ENCODE measurements at regions not wholly inside any gene's neighbourhood (a gene's known extent, or its start where the extent isn't known, plus 50 kb on each side); places are given as distances from the start of the nearest gene placed in this dataset.

DNA sequence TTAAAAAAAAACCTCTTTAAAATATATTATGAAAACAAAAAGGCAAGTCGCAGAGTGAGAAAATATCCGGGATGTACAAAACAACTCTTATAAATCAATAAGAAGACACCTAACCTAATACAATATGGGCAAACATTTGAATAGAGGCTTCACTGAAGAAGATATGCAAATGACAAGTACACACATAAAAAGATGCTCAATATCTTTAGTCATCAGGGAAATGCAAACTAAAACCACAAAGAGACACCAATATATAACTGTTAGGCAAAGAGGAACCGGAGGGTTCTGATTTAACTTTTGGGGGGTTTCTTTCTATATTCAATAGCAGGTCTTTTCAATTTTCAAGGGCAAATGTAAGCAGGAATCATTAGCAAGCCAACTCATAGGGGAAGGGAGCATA, 480.7 kb upstream of the SPTLC3 start (continued):
- TF ChIP-seq, protein P1, sequence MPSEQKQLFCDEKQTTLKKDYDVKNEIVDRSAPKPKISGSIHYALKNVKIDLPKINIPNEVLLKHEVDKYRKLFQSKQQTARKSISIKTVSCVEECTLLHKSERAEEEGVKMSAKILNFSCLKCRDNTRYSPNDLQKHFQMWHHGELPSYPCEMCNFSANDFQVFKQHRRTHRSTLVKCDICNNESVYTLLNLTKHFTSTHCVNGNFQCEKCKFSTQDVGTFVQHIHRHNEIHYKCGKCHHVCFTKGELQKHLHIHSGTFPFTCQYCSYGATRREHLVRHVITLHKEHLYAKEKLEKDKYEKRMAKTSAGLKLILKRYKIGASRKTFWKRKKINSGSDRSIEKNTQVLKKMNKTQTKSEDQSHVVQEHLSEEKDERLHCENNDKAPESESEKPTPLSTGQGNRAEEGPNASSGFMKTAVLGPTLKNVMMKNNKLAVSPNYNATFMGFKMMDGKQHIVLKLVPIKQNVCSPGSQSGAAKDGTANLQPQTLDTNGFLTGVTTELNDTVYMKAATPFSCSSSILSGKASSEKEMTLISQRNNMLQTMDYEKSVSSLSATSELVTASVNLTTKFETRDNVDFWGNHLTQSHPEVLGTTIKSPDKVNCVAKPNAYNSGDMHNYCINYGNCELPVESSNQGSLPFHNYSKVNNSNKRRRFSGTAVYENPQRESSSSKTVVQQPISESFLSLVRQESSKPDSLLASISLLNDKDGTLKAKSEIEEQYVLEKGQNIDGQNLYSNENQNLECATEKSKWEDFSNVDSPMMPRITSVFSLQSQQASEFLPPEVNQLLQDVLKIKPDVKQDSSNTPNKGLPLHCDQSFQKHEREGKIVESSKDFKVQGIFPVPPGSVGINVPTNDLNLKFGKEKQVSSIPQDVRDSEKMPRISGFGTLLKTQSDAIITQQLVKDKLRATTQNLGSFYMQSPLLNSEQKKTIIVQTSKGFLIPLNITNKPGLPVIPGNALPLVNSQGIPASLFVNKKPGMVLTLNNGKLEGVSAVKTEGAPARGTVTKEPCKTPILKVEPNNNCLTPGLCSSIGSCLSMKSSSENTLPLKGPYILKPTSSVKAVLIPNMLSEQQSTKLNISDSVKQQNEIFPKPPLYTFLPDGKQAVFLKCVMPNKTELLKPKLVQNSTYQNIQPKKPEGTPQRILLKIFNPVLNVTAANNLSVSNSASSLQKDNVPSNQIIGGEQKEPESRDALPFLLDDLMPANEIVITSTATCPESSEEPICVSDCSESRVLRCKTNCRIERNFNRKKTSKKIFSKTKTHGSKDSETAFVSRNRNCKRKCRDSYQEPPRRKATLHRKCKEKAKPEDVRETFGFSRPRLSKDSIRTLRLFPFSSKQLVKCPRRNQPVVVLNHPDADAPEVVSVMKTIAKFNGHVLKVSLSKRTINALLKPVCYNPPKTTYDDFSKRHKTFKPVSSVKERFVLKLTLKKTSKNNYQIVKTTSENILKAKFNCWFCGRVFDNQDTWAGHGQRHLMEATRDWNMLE (tag by site-specific recombination; conservative IDR thresholded peaks at IDR 0.05; ENCODE audit: low read depth): no peak
- TF ChIP-seq, protein P2, sequence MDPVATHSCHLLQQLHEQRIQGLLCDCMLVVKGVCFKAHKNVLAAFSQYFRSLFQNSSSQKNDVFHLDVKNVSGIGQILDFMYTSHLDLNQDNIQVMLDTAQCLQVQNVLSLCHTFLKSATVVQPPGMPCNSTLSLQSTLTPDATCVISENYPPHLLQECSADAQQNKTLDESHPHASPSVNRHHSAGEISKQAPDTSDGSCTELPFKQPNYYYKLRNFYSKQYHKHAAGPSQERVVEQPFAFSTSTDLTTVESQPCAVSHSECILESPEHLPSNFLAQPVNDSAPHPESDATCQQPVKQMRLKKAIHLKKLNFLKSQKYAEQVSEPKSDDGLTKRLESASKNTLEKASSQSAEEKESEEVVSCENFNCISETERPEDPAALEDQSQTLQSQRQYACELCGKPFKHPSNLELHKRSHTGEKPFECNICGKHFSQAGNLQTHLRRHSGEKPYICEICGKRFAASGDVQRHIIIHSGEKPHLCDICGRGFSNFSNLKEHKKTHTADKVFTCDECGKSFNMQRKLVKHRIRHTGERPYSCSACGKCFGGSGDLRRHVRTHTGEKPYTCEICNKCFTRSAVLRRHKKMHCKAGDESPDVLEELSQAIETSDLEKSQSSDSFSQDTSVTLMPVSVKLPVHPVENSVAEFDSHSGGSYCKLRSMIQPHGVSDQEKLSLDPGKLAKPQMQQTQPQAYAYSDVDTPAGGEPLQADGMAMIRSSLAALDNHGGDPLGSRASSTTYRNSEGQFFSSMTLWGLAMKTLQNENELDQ (tag by site-specific recombination; IDR thresholded peaks at IDR 0.05; ENCODE audit: low read depth): no peak

DNA sequence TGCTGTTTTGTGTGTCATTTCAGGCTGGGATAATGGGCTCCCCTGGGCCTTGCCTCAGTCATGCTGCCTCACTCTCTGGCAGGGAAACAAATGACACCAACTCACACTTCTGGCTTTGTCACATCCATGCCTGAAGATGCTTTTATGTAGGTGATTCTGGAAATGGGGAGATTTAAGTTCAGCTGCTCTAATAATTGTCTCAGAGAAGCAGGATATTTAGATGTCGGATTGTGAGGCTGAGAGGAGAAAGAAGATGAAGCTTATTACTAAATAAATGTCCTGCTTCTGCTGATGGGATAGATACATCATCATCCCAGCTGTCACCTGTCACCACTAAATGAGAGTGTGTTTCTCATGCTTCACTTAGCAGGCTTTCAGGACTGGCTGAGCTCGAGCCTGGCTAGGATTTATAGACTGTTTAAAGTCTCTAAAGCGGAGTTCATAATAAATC, 480.2 kb upstream of the SPTLC3 start:
- Histone ChIP-seq H3K27ac (ENCODE audit: extremely low read depth, low read depth, low read length) (no peak overlapping the region), H3K36me3 (ENCODE audit: control insufficient read depth in 2 of 2, insufficient read depth in 1 of 2, low read length in 2 of 2) (no peaks in the 10 kb centered on the region), H3K4me3 (ENCODE audit: low read depth, low read length) (no peak overlapping the region), H3K4me1 (ENCODE audit: control insufficient read depth, insufficient read depth, low read length) (no peaks in the 10 kb centered on the region), H3K9me3 (ENCODE audit: control insufficient read depth, insufficient read depth, low read depth, low read length) (no peaks in the 10 kb centered on the region)
- CTCF ChIA-PET: no interaction called here
- TF ChIP-seq ZNF311 (tag by site-specific recombination; IDR thresholded peaks at IDR 0.05; ENCODE audit: borderline replicate concordance) (no peak), ZNF341 (tag by site-specific recombination; IDR thresholded peaks at IDR 0.05; ENCODE audit: low read depth) (no peak), ZNF184 (tag by site-specific recombination; IDR thresholded peaks at IDR 0.05) (no peak), ZNF266 (tag by site-specific recombination; IDR thresholded peaks at IDR 0.05; ENCODE audit: low read depth) (no peak), ZFP69B (tag by site-specific recombination; IDR thresholded peaks at IDR 0.05) (no peak)
- TF ChIP-seq, protein P3, sequence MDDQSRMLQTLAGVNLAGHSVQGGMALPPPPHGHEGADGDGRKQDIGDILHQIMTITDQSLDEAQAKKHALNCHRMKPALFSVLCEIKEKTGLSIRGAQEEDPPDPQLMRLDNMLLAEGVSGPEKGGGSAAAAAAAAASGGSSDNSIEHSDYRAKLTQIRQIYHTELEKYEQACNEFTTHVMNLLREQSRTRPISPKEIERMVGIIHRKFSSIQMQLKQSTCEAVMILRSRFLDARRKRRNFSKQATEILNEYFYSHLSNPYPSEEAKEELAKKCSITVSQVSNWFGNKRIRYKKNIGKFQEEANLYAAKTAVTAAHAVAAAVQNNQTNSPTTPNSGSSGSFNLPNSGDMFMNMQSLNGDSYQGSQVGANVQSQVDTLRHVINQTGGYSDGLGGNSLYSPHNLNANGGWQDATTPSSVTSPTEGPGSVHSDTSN (CRISPR knock-in tag; IDR thresholded peaks at IDR 0.05): no peak
- TF ChIP-seq, protein P4, sequence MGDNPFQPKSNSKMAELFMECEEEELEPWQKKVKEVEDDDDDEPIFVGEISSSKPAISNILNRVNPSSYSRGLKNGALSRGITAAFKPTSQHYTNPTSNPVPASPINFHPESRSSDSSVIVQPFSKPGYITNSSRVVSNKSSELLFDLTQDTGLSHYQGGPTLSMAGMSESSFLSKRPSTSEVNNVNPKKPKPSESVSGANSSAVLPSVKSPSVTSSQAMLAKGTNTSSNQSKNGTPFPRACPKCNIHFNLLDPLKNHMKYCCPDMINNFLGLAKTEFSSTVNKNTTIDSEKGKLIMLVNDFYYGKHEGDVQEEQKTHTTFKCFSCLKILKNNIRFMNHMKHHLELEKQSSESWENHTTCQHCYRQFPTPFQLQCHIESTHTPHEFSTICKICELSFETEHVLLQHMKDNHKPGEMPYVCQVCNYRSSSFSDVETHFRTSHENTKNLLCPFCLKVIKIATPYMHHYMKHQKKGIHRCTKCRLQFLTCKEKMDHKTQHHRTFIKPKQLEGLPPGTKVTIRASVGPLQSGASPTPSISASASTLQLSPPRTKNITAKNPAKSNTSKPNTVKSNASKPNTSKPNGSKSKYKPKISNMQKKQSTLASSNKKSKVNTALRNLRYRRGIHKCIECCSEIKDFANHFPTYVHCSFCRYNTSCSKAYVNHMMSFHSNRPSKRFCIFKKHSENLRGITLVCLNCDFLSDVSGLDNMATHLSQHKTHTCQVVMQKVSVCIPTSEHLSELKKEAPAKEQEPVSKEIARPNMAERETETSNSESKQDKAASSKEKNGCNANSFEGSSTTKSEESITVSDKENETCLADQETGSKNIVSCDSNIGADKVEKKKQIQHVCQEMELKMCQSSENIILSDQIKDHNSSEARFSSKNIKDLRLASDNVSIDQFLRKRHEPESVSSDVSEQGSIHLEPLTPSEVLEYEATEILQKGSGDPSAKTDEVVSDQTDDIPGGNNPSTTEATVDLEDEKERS (tag by site-specific recombination; IDR thresholded peaks at IDR 0.05): no peak
- TF ChIP-seq, protein P5, sequence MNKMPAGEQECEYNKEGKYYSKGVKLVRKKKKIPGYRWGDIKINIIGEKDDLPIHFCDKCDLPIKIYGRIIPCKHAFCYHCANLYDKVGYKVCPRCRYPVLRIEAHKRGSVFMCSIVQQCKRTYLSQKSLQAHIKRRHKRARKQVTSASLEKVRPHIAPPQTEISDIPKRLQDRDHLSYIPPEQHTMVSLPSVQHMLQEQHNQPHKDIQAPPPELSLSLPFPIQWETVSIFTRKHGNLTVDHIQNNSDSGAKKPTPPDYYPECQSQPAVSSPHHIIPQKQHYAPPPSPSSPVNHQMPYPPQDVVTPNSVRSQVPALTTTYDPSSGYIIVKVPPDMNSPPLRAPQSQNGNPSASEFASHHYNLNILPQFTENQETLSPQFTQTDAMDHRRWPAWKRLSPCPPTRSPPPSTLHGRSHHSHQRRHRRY (tag by site-specific recombination; IDR thresholded peaks at IDR 0.05): no peak
- POLR2A ChIA-PET: no interaction called here
